Astrocyte of the hippocampus (primary cell): ENCODE measurements at regions not wholly inside any gene's neighbourhood (a gene's known extent, or its start where the extent isn't known, plus 50 kb on each side); places are given as distances from the start of the nearest gene placed in this dataset.

Experiments used
- DNase-seq: peaks from one replicate; pipeline ENCODE4 v3.0.0; 2011; ENCODE audit warnings: low read depth, low spot score

DNA sequence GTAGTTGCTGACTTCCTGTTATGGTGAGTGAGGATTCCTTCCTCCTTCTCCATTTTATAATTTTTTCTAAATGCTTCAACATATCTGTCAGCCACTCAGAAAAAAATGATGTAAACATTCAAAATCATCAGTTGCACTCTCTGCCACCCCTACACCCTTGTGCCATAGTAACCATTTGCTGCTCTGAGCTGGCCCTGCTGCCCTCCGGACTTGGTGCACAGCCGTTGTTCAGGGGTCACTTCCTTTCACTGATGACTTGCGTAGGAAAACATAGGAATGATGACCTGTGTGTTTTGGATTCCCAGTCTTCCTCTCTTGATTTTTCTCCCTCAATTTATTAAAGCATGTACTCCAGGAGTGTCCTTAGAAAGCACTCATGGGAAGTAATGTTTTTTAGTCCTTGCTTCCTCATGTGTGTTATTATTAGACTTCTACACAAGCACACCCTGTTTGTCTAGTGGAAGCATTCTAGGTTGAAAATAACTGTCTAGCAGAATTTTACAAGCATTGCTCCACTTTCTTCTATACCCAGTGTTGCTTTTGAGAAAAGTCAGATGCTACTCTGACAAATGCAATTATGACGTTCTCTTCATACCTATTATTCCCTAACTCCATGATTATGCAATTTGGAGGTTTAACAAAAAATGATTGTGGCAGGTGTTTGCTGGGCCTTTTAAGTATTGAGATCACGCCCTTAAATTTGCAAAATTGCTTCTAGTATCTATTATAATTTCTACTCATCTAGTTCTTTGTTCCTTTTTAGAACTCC, 62.6 kb upstream of the MTPN start:
- DNase-seq, result no peak

DNA sequence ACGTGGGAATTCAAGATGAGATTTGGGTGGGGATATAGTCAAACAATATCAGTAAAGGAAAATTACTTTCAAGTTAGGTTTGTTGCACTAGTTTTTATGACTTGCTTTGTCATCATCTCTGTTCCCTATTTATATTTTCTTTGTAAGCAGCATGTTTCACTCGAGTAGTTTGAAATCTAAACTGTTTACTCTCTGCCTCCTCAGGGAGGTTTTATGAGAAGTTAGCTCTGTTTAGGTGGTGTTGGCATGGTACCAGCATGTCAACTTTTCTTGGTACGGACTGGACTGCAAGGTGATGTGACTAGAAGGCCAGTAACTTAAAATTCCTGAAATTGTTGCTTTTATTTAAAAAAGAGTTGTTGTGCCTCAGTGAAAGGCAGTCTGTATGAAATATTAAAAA, 59.2 kb upstream of the MTPN start:
- DNase-seq, result no peak

DNA sequence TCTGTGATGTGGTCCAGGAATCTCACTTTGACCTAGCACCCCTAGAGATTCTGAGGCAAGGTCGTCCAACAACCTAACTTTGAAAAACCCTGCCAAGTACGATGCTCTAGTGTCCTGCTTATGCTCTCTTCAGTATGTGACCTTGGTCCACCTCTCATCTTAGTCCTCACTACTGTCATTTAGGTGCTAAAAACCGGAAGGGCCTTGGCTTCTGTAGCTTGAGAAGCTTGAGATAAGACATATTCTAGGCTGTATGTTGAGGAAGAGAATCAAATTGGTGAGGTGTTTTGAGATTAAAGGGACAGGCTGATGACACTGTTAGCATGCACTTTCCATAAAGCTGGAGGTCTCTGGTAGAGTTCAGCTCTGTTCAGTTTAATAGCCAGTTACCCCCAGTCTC, 57.0 kb upstream of the MTPN start:
- no peak for DNase-seq

DNA sequence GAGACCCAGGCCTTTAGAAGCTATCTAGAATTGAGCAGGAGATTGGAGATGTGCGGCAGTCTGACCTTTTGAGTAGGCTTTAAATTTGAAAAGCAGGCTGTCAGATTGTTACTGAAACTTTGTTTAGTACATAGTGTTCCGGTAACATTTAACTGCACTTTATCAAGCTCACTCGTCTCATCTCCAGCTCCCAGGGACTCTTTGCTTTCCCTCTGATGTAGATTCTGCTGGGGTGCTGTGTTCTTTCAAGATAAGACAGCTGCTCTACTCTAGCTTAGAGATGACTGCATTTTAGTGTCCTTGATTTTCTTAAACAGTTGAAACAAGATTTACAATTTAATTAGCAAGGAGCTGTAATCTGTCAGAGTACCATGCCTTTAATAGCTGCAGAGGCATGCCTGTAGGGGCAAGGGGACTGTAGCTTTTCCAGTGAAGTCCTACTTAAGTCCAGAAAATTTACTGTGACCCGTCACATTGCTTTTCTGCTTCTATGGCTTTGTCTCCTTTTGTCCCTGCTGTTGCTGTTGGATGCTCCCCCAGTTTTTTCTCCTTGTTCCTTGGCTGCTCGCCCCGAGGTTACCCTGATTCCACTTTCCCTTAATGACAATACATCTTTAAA, 56.4 kb upstream of the MTPN start:
- no peak for DNase-seq

- no peak for DNase-seq
Observed at GRCh38 chr7:136030867-136031318, 53.7 kb upstream of the MTPN start.

GRCh38 chr7:136030330-136030729, 53.2 kb upstream of the MTPN start:
- no peak for DNase-seq

- DNase-seq, result no peak
Observed at GRCh38 chr7:136027160-136027559, 50.0 kb upstream of the MTPN start.
